CD4-positive, alpha-beta memory T cell (primary cell): ENCODE measurements at regions not wholly inside any gene's neighbourhood (a gene's known extent, or its start where the extent isn't known, plus 50 kb on each side); places are given as distances from the start of the nearest gene placed in this dataset.

Experiments
- CTCF ChIA-PET: fragments of 350-600 bp; sonication (Branson Sonifier 250); formaldehyde crosslinking; loops from one replicate; lab custom pipeline; 2021; ENCODE audit warnings: inconsistent platforms; ENCODE audit not compliant: partially characterized antibody; lab: Charles Lee
- POLR2A ChIA-PET: fragments of 350-600 bp; sonication (Branson Sonifier 250); formaldehyde crosslinking; loops from one replicate; lab custom pipeline; 2021; ENCODE audit not compliant: partially characterized antibody; lab: Charles Lee
- DNase-seq, 5 donors: peaks; one replicate each; pipeline versions ENCODE4 v3.0.0 to v3.0.0-alpha.2; 2020 to 2022; ENCODE audit warnings: mixed read lengths in 1 of 5
- H3K27ac ChIP-seq: one replicate; pipeline ENCODE4 v1.7.0; 2013; ENCODE audit warnings: low read depth, low read length
- H3K27me3 ChIP-seq: 2 replicates; pipeline ENCODE4 v1.7.0; 2013; ENCODE audit warnings: mild to moderate bottlenecking, low read length, moderate library complexity; ENCODE audit not compliant: insufficient read depth
- H3K36me3 ChIP-seq: 2 replicates; pipeline ENCODE4 v1.7.0; 2013; ENCODE audit warnings: mild to moderate bottlenecking, low read length, moderate library complexity; ENCODE audit not compliant: insufficient read depth
- H3K4me1 ChIP-seq: 2 replicates; pipeline ENCODE4 v1.7.0; 2013; ENCODE audit warnings: mild to moderate bottlenecking, low read length, moderate library complexity; ENCODE audit not compliant: insufficient read depth
- H3K4me3 ChIP-seq, 2 donors: one replicate each; pipeline ENCODE4 v1.7.0; 2013; ENCODE audit warnings: low read length in 2 of 2, mild to moderate bottlenecking in 1 of 2
- H3K9me3 ChIP-seq, 2 donors: one replicate each; pipeline ENCODE4 v1.7.0; 2013; ENCODE audit warnings: low read length in 2 of 2, control low read depth in 1 of 2; ENCODE audit not compliant: control insufficient read depth in 1 of 2
- H3K27ac Mint-ChIP-seq, 7 donors: one replicate each; pipeline ENCODE4 v1.8.0; 2020 to 2021; ENCODE audit warnings: mixed read lengths in 7 of 7, mild to moderate bottlenecking in 6 of 7, inconsistent platforms in 3 of 7, moderate library complexity in 3 of 7
- H3K27me3 Mint-ChIP-seq, 2 donors: one replicate each; pipeline ENCODE4 v1.8.0; 2020 to 2021; ENCODE audit warnings: mixed read lengths in 2 of 2
- H3K36me3 Mint-ChIP-seq, 2 donors: one replicate each; pipeline ENCODE4 v1.8.0; 2020 to 2021; ENCODE audit warnings: mixed read lengths in 2 of 2, inconsistent platforms in 1 of 2, mild to moderate bottlenecking in 1 of 2
- H3K4me1 Mint-ChIP-seq, 4 donors: one replicate each; pipeline ENCODE4 v1.8.0; 2020 to 2021; ENCODE audit warnings: mixed read lengths in 4 of 4, mild to moderate bottlenecking in 1 of 4
- H3K4me3 Mint-ChIP-seq, 8 donors: one replicate each; pipeline ENCODE4 v1.8.0; 2020 to 2021; ENCODE audit warnings: mixed read lengths in 8 of 8, mild to moderate bottlenecking in 7 of 8, moderate library complexity in 6 of 8, inconsistent platforms in 3 of 8
- H3K9me3 Mint-ChIP-seq, 8 donors: one replicate each; pipeline ENCODE4 v1.8.0; 2020 to 2021; ENCODE audit warnings: mixed read lengths in 8 of 8, mild to moderate bottlenecking in 5 of 8, inconsistent platforms in 3 of 8, moderate library complexity in 1 of 8
- intact Hi-C: fragments of 100-400 bp; cut with micrococcal nuclease; formaldehyde crosslinking; loops from one replicate; pipeline ENCODE4 v1.15.1; 2023

GRCh38 chr11:8812438-8812837, 98.6 kb upstream of the AKIP1 start:
- Histone ChIP-seq H3K27me3 (no peaks in the 10 kb centered on the region), H3K4me3 (no peak overlapping the region), H3K9me3 (no peaks in the 10 kb centered on the region), H3K27ac (no peak overlapping the region), H3K4me1 (peaks cover 7% of the 10 kb centered on the region), H3K36me3 (no peaks in the 10 kb centered on the region)
- CTCF ChIA-PET = no interaction called here
- H3K36me3 Mint-ChIP-seq = no peaks in the 10 kb centered on the region
- no peak overlapping the region for H3K27ac Mint-ChIP-seq
- no peaks in the 10 kb centered on the region for H3K9me3 Mint-ChIP-seq
- intact Hi-C loops = no loop called here
- peaks cover 12 to 13% of the 10 kb centered on the region in 2 donors for H3K27me3 Mint-ChIP-seq
- POLR2A ChIA-PET = no interaction called here
- peaks cover 3 to 10% (median 6%) of the 10 kb centered on the region in 4 donors for H3K4me1 Mint-ChIP-seq
- no peak overlapping the region for H3K4me3 Mint-ChIP-seq
- DNase-seq = no peak

GRCh38 chr11:8813658-8814057, 97.3 kb upstream of the AKIP1 start:
- ChIA-PET POLR2A (no interaction called here), CTCF (interaction anchor here (1.0 to 1.6 kb wide), 4 partner anchors 8 to 146 kb away, joined by 3 to 4 read pairs (median 4); no protein-coding TSS in a partner anchor)
- Histone ChIP-seq H3K4me3 (no peak overlapping the region), H3K9me3 (no peaks in the 10 kb centered on the region), H3K27ac (no peak overlapping the region), H3K36me3 (no peaks in the 10 kb centered on the region), H3K27me3 (no peaks in the 10 kb centered on the region), H3K4me1 (peaks cover 7% of the 10 kb centered on the region)
- peaks cover 3 to 10% (median 6%) of the 10 kb centered on the region in 4 donors for H3K4me1 Mint-ChIP-seq
- intact Hi-C loops = no loop called here
- H3K4me3 Mint-ChIP-seq = no peak overlapping the region
- peaks cover 8 to 14% of the 10 kb centered on the region in 2 donors for H3K27me3 Mint-ChIP-seq
- H3K9me3 Mint-ChIP-seq = no peaks in the 10 kb centered on the region
- H3K36me3 Mint-ChIP-seq = no peaks in the 10 kb centered on the region
- DNase-seq = peak in 2 of 5 donors; percentile 4 to 8
- H3K27ac Mint-ChIP-seq = no peak overlapping the region

GRCh38 chr11:8814209-8814922, 96.6 kb upstream of the AKIP1 start:
- Mint-ChIP-seq H3K27ac (no peak overlapping the region), H3K36me3 (no peaks in the 10 kb centered on the region), H3K4me3 (no peak overlapping the region), H3K27me3 (peaks cover 9 to 15% of the 10 kb centered on the region in 2 donors), H3K9me3 (no peaks in the 10 kb centered on the region), H3K4me1 (peaks cover 3 to 10% (median 6%) of the 10 kb centered on the region in 4 donors)
- CTCF ChIA-PET = interaction anchor here (1.0 to 1.6 kb wide), 4 partner anchors 9 to 145 kb away, joined by 3 to 4 read pairs (median 4); no protein-coding TSS in a partner anchor
- no peaks in the 10 kb centered on the region for H3K9me3 ChIP-seq
- POLR2A ChIA-PET = no interaction called here
- intact Hi-C loops = no loop called here
- no peaks in the 10 kb centered on the region for H3K36me3 ChIP-seq
- no peak for DNase-seq
- no peaks in the 10 kb centered on the region for H3K27me3 ChIP-seq
- H3K4me3 ChIP-seq = no peak overlapping the region
- H3K27ac ChIP-seq = no peak overlapping the region
- peaks cover 7% of the 10 kb centered on the region for H3K4me1 ChIP-seq

GRCh38 chr11:8814923-8815240, 96.1 kb upstream of the AKIP1 start:
- ChIA-PET POLR2A (no interaction called here), CTCF (interaction anchor here (1.1 to 1.6 kb wide), 2 partner anchors 12 to 145 kb away, joined by 4 read pairs; no protein-coding TSS in a partner anchor)
- H3K4me1 Mint-ChIP-seq = peaks cover 3 to 10% (median 6%) of the 10 kb centered on the region in 4 donors
- H3K36me3 Mint-ChIP-seq = no peaks in the 10 kb centered on the region
- no peak for DNase-seq
- no peak overlapping the region for H3K27ac ChIP-seq
- no peak overlapping the region for H3K4me3 ChIP-seq
- H3K27me3 Mint-ChIP-seq = peaks cover 11 to 12% of the 10 kb centered on the region in 2 donors
- H3K27ac Mint-ChIP-seq = no peak overlapping the region
- intact Hi-C loops = no loop called here
- no peak overlapping the region for H3K4me3 Mint-ChIP-seq
- H3K27me3 ChIP-seq = no peaks in the 10 kb centered on the region
- H3K9me3 Mint-ChIP-seq = no peaks in the 10 kb centered on the region
- H3K36me3 ChIP-seq = no peaks in the 10 kb centered on the region
- no peaks in the 10 kb centered on the region for H3K9me3 ChIP-seq
- H3K4me1 ChIP-seq = peaks cover 7% of the 10 kb centered on the region

- no peaks in the 10 kb centered on the region for H3K27me3 ChIP-seq
- Mint-ChIP-seq H3K36me3 (no peaks in the 10 kb centered on the region), H3K4me3 (no peak overlapping the region), H3K27ac (no peak overlapping the region), H3K27me3 (peaks cover 6 to 7% of the 10 kb centered on the region in 2 donors), H3K9me3 (no peaks in the 10 kb centered on the region), H3K4me1 (no peaks in the 10 kb centered on the region)
- no peak for DNase-seq
- intact Hi-C loops = no loop called here
- POLR2A ChIA-PET = no interaction called here
- no peak overlapping the region for H3K27ac ChIP-seq
- CTCF ChIA-PET = interaction anchor here (0.8 kb wide), 1 partner anchor 21 kb away, joined by 3 read pairs; no protein-coding TSS in a partner anchor
- peaks cover 7% of the 10 kb centered on the region for H3K4me1 ChIP-seq
- no peak overlapping the region for H3K4me3 ChIP-seq
- H3K9me3 ChIP-seq = no peaks in the 10 kb centered on the region
- no peaks in the 10 kb centered on the region for H3K36me3 ChIP-seq
These were observed 92.6 kb upstream of the AKIP1 start for GRCh38 chr11:8818421-8818820.

- H3K4me3 Mint-ChIP-seq = no peak overlapping the region
- no peak for DNase-seq
- H3K4me1 Mint-ChIP-seq = no peaks in the 10 kb centered on the region
- no peaks in the 10 kb centered on the region for H3K27me3 ChIP-seq
- H3K27me3 Mint-ChIP-seq = peaks cover 9 to 10% of the 10 kb centered on the region in 2 donors
- POLR2A ChIA-PET = no interaction called here
- CTCF ChIA-PET = no interaction called here
- H3K9me3 ChIP-seq = no peaks in the 10 kb centered on the region
- H3K9me3 Mint-ChIP-seq = peaks cover 0 to under 1% (median 0%) of the 10 kb centered on the region in 8 donors
- no peak overlapping the region for H3K27ac Mint-ChIP-seq
- H3K4me3 ChIP-seq = no peak overlapping the region
- no peaks in the 10 kb centered on the region for H3K36me3 ChIP-seq
- no peak overlapping the region for H3K27ac ChIP-seq
- intact Hi-C loops = no loop called here
- no peaks in the 10 kb centered on the region for H3K4me1 ChIP-seq
- no peaks in the 10 kb centered on the region for H3K36me3 Mint-ChIP-seq
These were observed 90.6 kb upstream of the AKIP1 start for GRCh38 chr11:8820401-8820800.

- Mint-ChIP-seq H3K36me3 (no peaks in the 10 kb centered on the region), H3K9me3 (peaks cover 0 to 3% (median 0%) of the 10 kb centered on the region in 8 donors), H3K4me1 (no peaks in the 10 kb centered on the region), H3K27me3 (peaks cover 9 to 11% of the 10 kb centered on the region in 2 donors), H3K4me3 (no peak overlapping the region), H3K27ac (no peak overlapping the region)
- DNase-seq = no peak
- no peaks in the 10 kb centered on the region for H3K27me3 ChIP-seq
- intact Hi-C loops = no loop called here
- CTCF ChIA-PET = no interaction called here
- no peaks in the 10 kb centered on the region for H3K9me3 ChIP-seq
- H3K4me1 ChIP-seq = no peaks in the 10 kb centered on the region
- H3K36me3 ChIP-seq = no peaks in the 10 kb centered on the region
- no peak overlapping the region for H3K27ac ChIP-seq
- no peak overlapping the region for H3K4me3 ChIP-seq
- POLR2A ChIA-PET = no interaction called here
These were observed 88.5 kb upstream of the AKIP1 start for GRCh38 chr11:8822469-8822868.
